ENCODE measurements at regions not wholly inside any gene's neighbourhood (a gene's known extent, or its start where the extent isn't known, plus 50 kb on each side); places are given as distances from the start of the nearest gene placed in this dataset.
"Not testable (repeated sequence)": the region's sequence is repeated elsewhere in the genome, so short reads cannot be mapped to it uniquely, and the experiment has no call there.

- Histone ChIP-seq H3K4me2 (peak overlapping the region; percentile 99), H3K4me1 (no peaks in the 10 kb centered on the region), H3K27ac (peak overlapping the region in 1 of 2 experiments; percentile 29; a peak in 1 of 6 replicates), H3K9me3 (no peaks in the 10 kb centered on the region; the same call in 2 of the 3 replicates), H3K4me3 (peak overlapping the region; percentile 50)
- TF ChIP-seq MAFK (IDR thresholded peaks at IDR 0.05; ENCODE audit: partially characterized antibody) (no peak), KDM1A (IDR thresholded peaks at IDR 0.05; ENCODE audit: low read depth) (no peak), RAD21 (conservative IDR thresholded peaks at IDR 0.05 in 1 of 2, IDR thresholded peaks at IDR 0.05 in 1 of 2) (peak; percentile 74 to 79), ZSCAN20 (CRISPR knock-in tag; IDR thresholded peaks at IDR 0.05) (no peak), CBX2 (IDR thresholded peaks at IDR 0.05; ENCODE audit: borderline replicate concordance, low read depth) (no peak), FOSB (CRISPR knock-in tag; IDR thresholded peaks at IDR 0.05) (no peak), KDM5A (IDR thresholded peaks at IDR 0.05) (no peak), TFCP2L1 (CRISPR knock-in tag; IDR thresholded peaks at IDR 0.05) (no peak), RARB (CRISPR knock-in tag; IDR thresholded peaks at IDR 0.05) (no peak), SMC3 (IDR thresholded peaks at IDR 0.05) (peak; percentile 68)
- TF ChIP-seq, protein P1, sequence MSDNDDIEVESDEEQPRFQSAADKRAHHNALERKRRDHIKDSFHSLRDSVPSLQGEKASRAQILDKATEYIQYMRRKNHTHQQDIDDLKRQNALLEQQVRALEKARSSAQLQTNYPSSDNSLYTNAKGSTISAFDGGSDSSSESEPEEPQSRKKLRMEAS (IDR thresholded peaks at IDR 0.05) = peak; percentile 46; the same call in 1 of the 2 replicates
- TF ChIP-seq, protein P2, sequence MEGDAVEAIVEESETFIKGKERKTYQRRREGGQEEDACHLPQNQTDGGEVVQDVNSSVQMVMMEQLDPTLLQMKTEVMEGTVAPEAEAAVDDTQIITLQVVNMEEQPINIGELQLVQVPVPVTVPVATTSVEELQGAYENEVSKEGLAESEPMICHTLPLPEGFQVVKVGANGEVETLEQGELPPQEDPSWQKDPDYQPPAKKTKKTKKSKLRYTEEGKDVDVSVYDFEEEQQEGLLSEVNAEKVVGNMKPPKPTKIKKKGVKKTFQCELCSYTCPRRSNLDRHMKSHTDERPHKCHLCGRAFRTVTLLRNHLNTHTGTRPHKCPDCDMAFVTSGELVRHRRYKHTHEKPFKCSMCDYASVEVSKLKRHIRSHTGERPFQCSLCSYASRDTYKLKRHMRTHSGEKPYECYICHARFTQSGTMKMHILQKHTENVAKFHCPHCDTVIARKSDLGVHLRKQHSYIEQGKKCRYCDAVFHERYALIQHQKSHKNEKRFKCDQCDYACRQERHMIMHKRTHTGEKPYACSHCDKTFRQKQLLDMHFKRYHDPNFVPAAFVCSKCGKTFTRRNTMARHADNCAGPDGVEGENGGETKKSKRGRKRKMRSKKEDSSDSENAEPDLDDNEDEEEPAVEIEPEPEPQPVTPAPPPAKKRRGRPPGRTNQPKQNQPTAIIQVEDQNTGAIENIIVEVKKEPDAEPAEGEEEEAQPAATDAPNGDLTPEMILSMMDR (IDR thresholded peaks at IDR 0.05) = peak; percentile 79
- POLR2A ChIA-PET = interaction anchor here (0.6 to 1.7 kb wide), 2 partner anchors 181 to 479 kb away, joined by 4 to 5 read pairs; no protein-coding TSS in a partner anchor
- WGBS (ENCODE audit: missing lambda C conversion rate) = 10% methylated on average over 19 of the region's 48 CpGs
- no peak for FAIRE-seq
- DNase-seq (ENCODE audit: low read depth in 1 of 2, low spot score in 1 of 2) = peak; percentile 59 to 78
- ATAC-seq = peak; percentile 95 to 98
- CTCF ChIA-PET = interaction anchor here (0.6 to 3.3 kb wide), 13 partner anchors 9 to 520 kb away, joined by 3 to 26 read pairs (median 5); partner anchors contain the start of gene MZT2A
Measured at GRCh38 chr2:131673400-131674173, 145.9 kb downstream of the CCDC74A start.

DNA sequence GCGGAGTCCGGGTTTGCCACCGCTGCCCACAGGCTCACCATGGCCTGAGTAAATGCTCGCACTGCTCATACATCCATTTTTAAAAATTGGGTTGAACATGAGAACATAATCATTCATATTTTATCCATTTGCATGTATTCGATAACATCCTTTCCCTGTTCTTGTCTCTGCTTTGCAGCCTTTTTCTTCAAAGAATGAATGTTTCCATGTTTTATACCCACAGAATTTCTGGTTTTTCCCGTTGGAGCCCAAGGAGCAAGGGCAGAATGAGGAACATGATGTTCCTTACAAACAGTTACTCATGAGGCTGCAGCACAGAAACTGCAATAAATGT lies 146.5 kb downstream of the CCDC74A start:
- H3K4me1 ChIP-seq = no peaks in the 10 kb centered on the region
- DNase-seq (ENCODE audit: low read depth in 1 of 2, low spot score in 1 of 2) (no peak), ATAC-seq (no peak), FAIRE-seq (no peak)
- H3K4me3 ChIP-seq = peak overlapping the region; percentile 50; the same call in 1 of the 3 replicates
- no peaks in the 10 kb centered on the region; the same call in 2 of the 3 replicates for H3K9me3 ChIP-seq
- peak overlapping the region; percentile 99 for H3K4me2 ChIP-seq
- TF ChIP-seq NR3C1 (IDR thresholded peaks at IDR 0.05) = no peak
- TF ChIP-seq, protein P2 (IDR thresholded peaks at IDR 0.05) = 0 out of 3 replicates have a peak, but pooled peaks have one; percentile 2
- ChIA-PET CTCF (interaction anchor here (0.6 to 3.3 kb wide), 11 partner anchors 8 to 521 kb away, joined by 3 to 26 read pairs (median 8); partner anchors contain the start of gene MZT2A), POLR2A (no interaction called here)
- H3K27ac ChIP-seq = no peak overlapping the region
- WGBS (ENCODE audit: missing lambda C conversion rate) = 4% methylated on average over 6 of the region's 6 CpGs

DNA sequence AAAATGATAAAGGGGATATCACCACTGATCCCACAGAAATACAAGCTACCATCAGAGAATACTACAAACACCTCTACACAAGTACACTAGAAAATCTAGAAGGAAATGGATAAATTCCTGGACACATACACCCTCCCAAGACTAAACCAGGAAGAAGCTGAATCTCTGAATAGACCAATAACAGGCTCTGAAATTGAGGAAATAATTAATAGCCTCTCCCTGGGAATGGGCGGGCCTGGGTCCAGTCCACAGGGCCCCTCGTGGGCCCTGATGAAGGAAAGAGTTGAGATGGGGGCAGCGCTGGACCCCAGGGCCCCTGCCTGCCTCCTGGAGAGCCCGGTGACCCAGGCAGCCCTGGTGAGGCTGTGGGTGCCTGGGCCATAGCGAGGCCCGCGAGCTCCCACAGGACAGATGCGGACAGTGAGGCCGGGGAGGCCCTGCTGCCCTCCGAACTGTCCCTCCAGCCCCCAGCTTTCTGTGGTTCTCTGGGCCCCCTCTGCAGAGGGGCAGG lies 154.0 kb downstream of the CCDC74A start:
- WGBS (ENCODE audit: missing lambda C conversion rate) = 86% methylated on average over 10 of the region's 10 CpGs
- POLR2A ChIA-PET = interaction anchor here (0.7 kb wide), 2 partner anchors 9 to 190 kb away, joined by 3 read pairs; partner anchors contain the start of gene MZT2A

More for the DNA sequence above, 154.0 kb downstream of the CCDC74A start:
- Histone ChIP-seq H3K4me2 (peak overlapping the region; percentile 92), H3K27ac (peak overlapping the region; percentile 69 to 87), H3K4me3 (peak overlapping the region; percentile 64)
- not testable (repeated sequence) for H3K4me1 ChIP-seq; H3K9me3 ChIP-seq; DNase-seq (ENCODE audit: low read depth in 1 of 2, low spot score in 1 of 2); FAIRE-seq
- ATAC-seq = peak in 1 of 2 experiments; percentile 28; a peak in 3 of 6 replicates
- CTCF ChIA-PET = interaction anchor here (0.9 to 4.0 kb wide), 6 partner anchors 9 to 527 kb away, joined by 3 to 24 read pairs (median 5); no protein-coding TSS in a partner anchor

Data from A549 (cell line).